ENCODE measurements at regions not wholly inside any gene's neighbourhood (a gene's known extent, or its start where the extent isn't known, plus 50 kb on each side); places are given as distances from the start of the nearest gene placed in this dataset.

- DNase-seq (ENCODE audit: low read depth) = no peak
- TF ChIP-seq CTCF (IDR thresholded peaks at IDR 0.05; ENCODE audit: low read depth, low read length) (no peak), MYC (IDR thresholded peaks at IDR 0.05; ENCODE audit: low read depth, low read length) (no peak), MAX (IDR thresholded peaks at IDR 0.05; ENCODE audit: low read depth, low read length) (no peak), POLR2A (IDR thresholded peaks at IDR 0.05; ENCODE audit: extremely low read depth, insufficient read length) (no peak)
- no peak overlapping the region for H3K4me3 ChIP-seq (ENCODE audit: low read depth, low read length)
Measured at GRCh38 chr5:23613566-23613965, 106.2 kb downstream of the PRDM9 start.

- TF ChIP-seq MYC (IDR thresholded peaks at IDR 0.05; ENCODE audit: low read depth, low read length) = no peak
- no peak for TF ChIP-seq CTCF (IDR thresholded peaks at IDR 0.05; ENCODE audit: low read depth, low read length)
- TF ChIP-seq POLR2A (IDR thresholded peaks at IDR 0.05; ENCODE audit: extremely low read depth, insufficient read length) = no peak
- no peak for TF ChIP-seq MAX (IDR thresholded peaks at IDR 0.05; ENCODE audit: low read depth, low read length)
- DNase-seq (ENCODE audit: low read depth) = no peak
- no peak overlapping the region for H3K4me3 ChIP-seq (ENCODE audit: low read depth, low read length)
Measured at GRCh38 chr5:23614422-23614821, 107.0 kb downstream of the PRDM9 start.

GRCh38 chr5:23626961-23627360, 119.6 kb downstream of the PRDM9 start:
- no peak for DNase-seq (ENCODE audit: low read depth)
- no peak for TF ChIP-seq MYC (IDR thresholded peaks at IDR 0.05; ENCODE audit: low read depth, low read length)
- H3K4me3 ChIP-seq (ENCODE audit: low read depth, low read length) = no peak overlapping the region

- no peak for DNase-seq (ENCODE audit: low read depth)
- no peak overlapping the region for H3K4me3 ChIP-seq (ENCODE audit: low read depth, low read length)
- no peak for TF ChIP-seq POLR2A (IDR thresholded peaks at IDR 0.05; ENCODE audit: extremely low read depth, insufficient read length)
- TF ChIP-seq MAX (IDR thresholded peaks at IDR 0.05; ENCODE audit: low read depth, low read length) = no peak
- TF ChIP-seq MYC (IDR thresholded peaks at IDR 0.05; ENCODE audit: low read depth, low read length) = no peak
- no peak for TF ChIP-seq CTCF (IDR thresholded peaks at IDR 0.05; ENCODE audit: low read depth, low read length)
Measured at GRCh38 chr5:23627976-23628375, 120.6 kb downstream of the PRDM9 start.

- H3K4me3 ChIP-seq (ENCODE audit: low read depth, low read length) = no peak overlapping the region
- TF ChIP-seq MYC (IDR thresholded peaks at IDR 0.05; ENCODE audit: low read depth, low read length) (no peak), CTCF (IDR thresholded peaks at IDR 0.05; ENCODE audit: low read depth, low read length) (no peak), MAX (IDR thresholded peaks at IDR 0.05; ENCODE audit: low read depth, low read length) (no peak), POLR2A (IDR thresholded peaks at IDR 0.05; ENCODE audit: extremely low read depth, insufficient read length) (no peak)
- no peak for DNase-seq (ENCODE audit: low read depth)
Measured at GRCh38 chr5:23629396-23629795, 122.0 kb downstream of the PRDM9 start.

GRCh38 chr5:23631302-23632045, 124.1 kb downstream of the PRDM9 start:
- TF ChIP-seq CTCF (IDR thresholded peaks at IDR 0.05; ENCODE audit: low read depth, low read length) = no peak
- no peak for TF ChIP-seq POLR2A (IDR thresholded peaks at IDR 0.05; ENCODE audit: extremely low read depth, insufficient read length)
- TF ChIP-seq MAX (IDR thresholded peaks at IDR 0.05; ENCODE audit: low read depth, low read length) = no peak
- no peak for TF ChIP-seq MYC (IDR thresholded peaks at IDR 0.05; ENCODE audit: low read depth, low read length)
- DNase-seq (ENCODE audit: low read depth) = no peak
- H3K4me3 ChIP-seq (ENCODE audit: low read depth, low read length) = no peak overlapping the region
